ENCODE measurements at regions not wholly inside any gene's neighbourhood (a gene's known extent, or its start where the extent isn't known, plus 50 kb on each side); places are given as distances from the start of the nearest gene placed in this dataset.

- no peak for FAIRE-seq
- TF ChIP-seq POLR2AphosphoS5 (IDR thresholded peaks at IDR 0.05; ENCODE audit: low read depth, low read length) (no peak), PAX5 (IDR thresholded peaks at IDR 0.05; ENCODE audit: insufficient read depth, low read length, severe bottlenecking) (no peak), SPI1 (IDR thresholded peaks at IDR 0.05; ENCODE audit: low read depth, low read length) (no peak), POLR2A (IDR thresholded peaks at IDR 0.05; ENCODE audit: low read depth, low read length) (no peak), POU2F2 (IDR thresholded peaks at IDR 0.05; ENCODE audit: low read depth, low read length) (no peak), TAF1 (IDR thresholded peaks at IDR 0.05; ENCODE audit: low read depth, low read length) (no peak)
- DNase-seq (ENCODE audit: insufficient read length, low spot score) = no peak
These were observed 105.7 kb upstream of the ANO1 start for GRCh38 chr11:69972351-69972802.

- TF ChIP-seq SPI1 (IDR thresholded peaks at IDR 0.05; ENCODE audit: low read depth, low read length) (no peak), POLR2AphosphoS5 (IDR thresholded peaks at IDR 0.05; ENCODE audit: low read depth, low read length) (no peak), POU2F2 (IDR thresholded peaks at IDR 0.05; ENCODE audit: low read depth, low read length) (no peak), PAX5 (IDR thresholded peaks at IDR 0.05; ENCODE audit: insufficient read depth, low read length, severe bottlenecking) (no peak), POLR2A (IDR thresholded peaks at IDR 0.05; ENCODE audit: low read depth, low read length) (no peak), TAF1 (IDR thresholded peaks at IDR 0.05; ENCODE audit: low read depth, low read length) (no peak)
- no peak for FAIRE-seq
- no peak for DNase-seq (ENCODE audit: insufficient read length, low spot score)
These were observed 103.6 kb upstream of the ANO1 start for GRCh38 chr11:69974528-69974927.

DNA sequence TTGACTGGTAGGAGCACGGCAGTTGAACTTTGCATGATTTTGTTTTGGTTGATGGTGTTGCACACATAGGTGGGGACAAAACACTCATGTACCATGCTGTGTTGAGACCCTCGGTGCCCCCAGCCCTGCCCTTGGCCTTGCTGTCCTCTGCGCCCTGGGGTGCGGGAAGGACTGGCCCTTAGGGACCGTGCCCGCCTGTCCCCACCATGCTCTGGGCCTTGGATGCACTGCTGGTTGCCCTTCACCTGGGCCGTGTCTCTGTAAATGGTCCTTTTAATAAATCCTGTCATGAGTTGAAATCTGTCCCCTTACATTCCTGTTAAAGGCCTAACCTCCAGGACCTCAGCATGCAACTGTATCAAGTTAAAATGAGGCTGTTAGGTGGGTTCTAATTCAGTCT lies 102.3 kb upstream of the ANO1 start:
- TF ChIP-seq TAF1 (IDR thresholded peaks at IDR 0.05; ENCODE audit: low read depth, low read length) = no peak
- no peak for TF ChIP-seq POLR2A (IDR thresholded peaks at IDR 0.05; ENCODE audit: low read depth, low read length)
- no peak for TF ChIP-seq POU2F2 (IDR thresholded peaks at IDR 0.05; ENCODE audit: low read depth, low read length)
- TF ChIP-seq SPI1 (IDR thresholded peaks at IDR 0.05; ENCODE audit: low read depth, low read length) = no peak
- no peak for DNase-seq (ENCODE audit: insufficient read length, low spot score)
- FAIRE-seq = no peak

GRCh38 chr11:69976794-69977193 lies 101.3 kb upstream of the ANO1 start:
- TF ChIP-seq SPI1 (IDR thresholded peaks at IDR 0.05; ENCODE audit: low read depth, low read length) = no peak
- DNase-seq (ENCODE audit: insufficient read length, low spot score) (no peak), FAIRE-seq (no peak)

DNA sequence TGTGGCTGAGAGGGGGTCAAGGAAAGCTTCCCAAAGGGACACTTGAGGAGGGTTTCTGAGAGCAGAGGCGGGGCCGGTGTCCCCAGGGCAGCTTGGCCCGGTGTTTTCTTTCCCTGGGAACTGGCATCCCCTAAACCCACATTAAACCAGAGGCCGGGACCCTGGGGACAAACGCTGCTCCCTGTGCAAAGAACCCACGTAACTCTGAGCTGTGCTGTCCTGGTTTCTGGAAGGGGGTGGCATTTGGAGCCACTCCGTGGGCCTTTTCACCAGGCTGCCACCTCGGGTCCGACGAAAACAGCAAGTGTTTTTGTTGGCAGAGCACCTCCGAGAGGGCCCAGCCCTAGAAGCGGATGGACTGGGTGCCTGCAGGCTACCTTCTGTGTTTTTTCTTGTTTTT lies 100.2 kb upstream of the ANO1 start:
- DNase-seq (ENCODE audit: insufficient read length, low spot score) (no peak), FAIRE-seq (no peak)
- TF ChIP-seq TAF1 (IDR thresholded peaks at IDR 0.05; ENCODE audit: low read depth, low read length) = no peak
- TF ChIP-seq PAX5 (IDR thresholded peaks at IDR 0.05; ENCODE audit: insufficient read depth, low read length, severe bottlenecking) = no peak
- TF ChIP-seq POLR2A (IDR thresholded peaks at IDR 0.05; ENCODE audit: low read depth, low read length) = no peak
- no peak for TF ChIP-seq POLR2AphosphoS5 (IDR thresholded peaks at IDR 0.05; ENCODE audit: low read depth, low read length)
- TF ChIP-seq SPI1 (IDR thresholded peaks at IDR 0.05; ENCODE audit: low read depth, low read length) = no peak
- no peak for TF ChIP-seq POU2F2 (IDR thresholded peaks at IDR 0.05; ENCODE audit: low read depth, low read length)

- FAIRE-seq (no peak), DNase-seq (ENCODE audit: insufficient read length, low spot score) (no peak)
- TF ChIP-seq SPI1 (IDR thresholded peaks at IDR 0.05; ENCODE audit: low read depth, low read length) (no peak), POLR2A (IDR thresholded peaks at IDR 0.05; ENCODE audit: low read depth, low read length) (no peak), POLR2AphosphoS5 (IDR thresholded peaks at IDR 0.05; ENCODE audit: low read depth, low read length) (no peak), POU2F2 (IDR thresholded peaks at IDR 0.05; ENCODE audit: low read depth, low read length) (no peak), PAX5 (IDR thresholded peaks at IDR 0.05; ENCODE audit: insufficient read depth, low read length, severe bottlenecking) (no peak), TAF1 (IDR thresholded peaks at IDR 0.05; ENCODE audit: low read depth, low read length) (no peak)
These were observed 99.1 kb upstream of the ANO1 start for GRCh38 chr11:69978841-69979614.

GRCh38 chr11:69979632-69980031 lies 98.5 kb upstream of the ANO1 start:
- TF ChIP-seq SPI1 (IDR thresholded peaks at IDR 0.05; ENCODE audit: low read depth, low read length) (no peak), POU2F2 (IDR thresholded peaks at IDR 0.05; ENCODE audit: low read depth, low read length) (no peak), TAF1 (IDR thresholded peaks at IDR 0.05; ENCODE audit: low read depth, low read length) (no peak), POLR2A (IDR thresholded peaks at IDR 0.05; ENCODE audit: low read depth, low read length) (no peak), PAX5 (IDR thresholded peaks at IDR 0.05; ENCODE audit: insufficient read depth, low read length, severe bottlenecking) (no peak)
- FAIRE-seq (no peak), DNase-seq (ENCODE audit: insufficient read length, low spot score) (no peak)

- TF ChIP-seq POLR2AphosphoS5 (IDR thresholded peaks at IDR 0.05; ENCODE audit: low read depth, low read length) (no peak), POLR2A (IDR thresholded peaks at IDR 0.05; ENCODE audit: low read depth, low read length) (no peak), POU2F2 (IDR thresholded peaks at IDR 0.05; ENCODE audit: low read depth, low read length) (no peak), TAF1 (IDR thresholded peaks at IDR 0.05; ENCODE audit: low read depth, low read length) (no peak), PAX5 (IDR thresholded peaks at IDR 0.05; ENCODE audit: insufficient read depth, low read length, severe bottlenecking) (no peak), SPI1 (IDR thresholded peaks at IDR 0.05; ENCODE audit: low read depth, low read length) (no peak)
- no peak for DNase-seq (ENCODE audit: insufficient read length, low spot score)
- no peak for FAIRE-seq
These were observed 96.9 kb upstream of the ANO1 start for GRCh38 chr11:69981119-69981784.

DNA sequence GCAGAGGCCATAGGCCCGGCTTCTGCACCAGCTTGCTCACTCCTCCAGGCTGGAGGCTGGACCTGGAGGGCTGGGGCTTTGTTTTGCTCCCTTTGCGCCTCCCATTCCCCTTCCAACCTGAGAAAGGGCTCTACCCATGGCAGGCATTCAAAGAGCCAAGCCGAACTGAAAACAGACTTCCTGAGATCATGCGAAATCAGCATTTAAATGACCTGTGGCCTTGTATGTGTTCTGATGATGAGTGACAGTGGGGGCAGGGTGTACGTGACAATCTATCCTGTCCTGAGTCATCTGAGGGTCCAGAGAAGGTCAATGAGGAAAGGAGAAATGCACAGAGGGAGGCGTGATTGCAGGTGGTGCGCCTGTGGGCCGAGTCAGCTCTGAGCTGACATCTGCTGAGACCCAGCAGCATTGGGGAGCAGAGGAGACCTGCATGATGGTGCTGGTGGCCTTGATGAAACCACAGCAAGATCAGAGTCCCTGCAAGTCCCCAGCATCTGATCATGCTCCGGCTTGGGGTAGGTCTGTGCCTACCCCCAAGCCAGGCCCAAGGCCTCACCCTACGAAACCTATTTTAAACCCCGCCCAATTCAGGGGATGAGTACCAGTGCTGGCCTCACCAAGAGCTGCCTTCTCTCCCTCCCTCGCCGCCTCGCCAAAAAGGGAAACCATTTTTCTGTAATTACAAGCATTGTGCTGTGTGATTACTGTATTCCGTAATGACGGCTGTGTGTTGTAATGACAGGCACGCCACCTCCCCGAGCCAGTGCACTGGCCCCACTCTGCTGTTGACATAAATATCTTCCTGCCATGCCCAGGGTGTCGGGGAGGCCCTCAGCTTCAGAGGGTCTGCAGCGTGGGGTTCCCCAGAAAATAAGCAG lies 95.2 kb upstream of the ANO1 start:
- no peak for DNase-seq (ENCODE audit: insufficient read length, low spot score)
- no peak for FAIRE-seq
- TF ChIP-seq TAF1 (IDR thresholded peaks at IDR 0.05; ENCODE audit: low read depth, low read length) (no peak), POU2F2 (IDR thresholded peaks at IDR 0.05; ENCODE audit: low read depth, low read length) (no peak), SPI1 (IDR thresholded peaks at IDR 0.05; ENCODE audit: low read depth, low read length) (no peak), POLR2AphosphoS5 (IDR thresholded peaks at IDR 0.05; ENCODE audit: low read depth, low read length) (no peak), POLR2A (IDR thresholded peaks at IDR 0.05; ENCODE audit: low read depth, low read length) (no peak), PAX5 (IDR thresholded peaks at IDR 0.05; ENCODE audit: insufficient read depth, low read length, severe bottlenecking) (no peak)

All from GM12891 (cell line).